GM13977 (cell line): ENCODE measurements at regions not wholly inside any gene's neighbourhood (a gene's known extent, or its start where the extent isn't known, plus 50 kb on each side); places are given as distances from the start of the nearest gene placed in this dataset.

Experiments
- DNase-seq: peaks from one replicate; pipeline ENCODE4 v3.0.0; 2012; ENCODE audit warnings: low spot score
- in situ Hi-C: fragments of 300-500 bp; cut with MboI; formaldehyde crosslinking; loops from one replicate; pipeline ENCODE4 v1.12.0; 2022; ENCODE audit warnings: low sequenced_read_pairs, low pct_unique_long_range_greater_than_20kb, mixed read lengths, inconsistent platforms; ENCODE audit not compliant: unreplicated experiment
- TF ChIP-seq, protein P1 (sequence below): IDR thresholded peaks from 2 replicates; pipeline ENCODE4 v1.5.1; 2012; ENCODE audit warnings: mild to moderate bottlenecking, control low read depth; ENCODE audit not compliant: insufficient read depth; ENCODE audit errors: extremely low read depth, missing control alignments

DNA sequence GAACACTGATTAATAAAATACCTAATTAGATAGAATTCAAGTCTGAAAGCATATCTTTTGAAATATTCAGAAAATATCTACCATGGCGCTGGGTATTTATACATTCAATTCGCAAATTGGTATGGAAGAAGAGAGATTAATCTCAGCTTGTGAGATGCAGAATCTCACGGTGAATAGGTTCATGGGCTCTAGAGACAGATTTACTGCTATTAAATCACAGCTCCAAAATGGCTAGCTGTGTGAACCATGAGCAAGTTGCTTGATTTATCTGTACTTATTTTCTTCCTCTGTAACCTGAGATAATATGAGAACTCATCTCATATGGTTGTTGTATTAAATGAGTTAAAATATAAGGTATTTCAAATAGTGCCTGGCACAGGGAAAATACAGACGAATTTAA, 556.7 kb downstream of the FBXO15 start:
- in situ Hi-C loops, result no loop called here
- DNase-seq, result no peak
- TF ChIP-seq, protein P1, sequence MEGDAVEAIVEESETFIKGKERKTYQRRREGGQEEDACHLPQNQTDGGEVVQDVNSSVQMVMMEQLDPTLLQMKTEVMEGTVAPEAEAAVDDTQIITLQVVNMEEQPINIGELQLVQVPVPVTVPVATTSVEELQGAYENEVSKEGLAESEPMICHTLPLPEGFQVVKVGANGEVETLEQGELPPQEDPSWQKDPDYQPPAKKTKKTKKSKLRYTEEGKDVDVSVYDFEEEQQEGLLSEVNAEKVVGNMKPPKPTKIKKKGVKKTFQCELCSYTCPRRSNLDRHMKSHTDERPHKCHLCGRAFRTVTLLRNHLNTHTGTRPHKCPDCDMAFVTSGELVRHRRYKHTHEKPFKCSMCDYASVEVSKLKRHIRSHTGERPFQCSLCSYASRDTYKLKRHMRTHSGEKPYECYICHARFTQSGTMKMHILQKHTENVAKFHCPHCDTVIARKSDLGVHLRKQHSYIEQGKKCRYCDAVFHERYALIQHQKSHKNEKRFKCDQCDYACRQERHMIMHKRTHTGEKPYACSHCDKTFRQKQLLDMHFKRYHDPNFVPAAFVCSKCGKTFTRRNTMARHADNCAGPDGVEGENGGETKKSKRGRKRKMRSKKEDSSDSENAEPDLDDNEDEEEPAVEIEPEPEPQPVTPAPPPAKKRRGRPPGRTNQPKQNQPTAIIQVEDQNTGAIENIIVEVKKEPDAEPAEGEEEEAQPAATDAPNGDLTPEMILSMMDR, result no peak

- TF ChIP-seq, protein P1, result no peak
- in situ Hi-C loops, result no loop called here
- no peak for DNase-seq
Observed at GRCh38 chr18:73579698-73580097, 567.9 kb downstream of the FBXO15 start.

DNA sequence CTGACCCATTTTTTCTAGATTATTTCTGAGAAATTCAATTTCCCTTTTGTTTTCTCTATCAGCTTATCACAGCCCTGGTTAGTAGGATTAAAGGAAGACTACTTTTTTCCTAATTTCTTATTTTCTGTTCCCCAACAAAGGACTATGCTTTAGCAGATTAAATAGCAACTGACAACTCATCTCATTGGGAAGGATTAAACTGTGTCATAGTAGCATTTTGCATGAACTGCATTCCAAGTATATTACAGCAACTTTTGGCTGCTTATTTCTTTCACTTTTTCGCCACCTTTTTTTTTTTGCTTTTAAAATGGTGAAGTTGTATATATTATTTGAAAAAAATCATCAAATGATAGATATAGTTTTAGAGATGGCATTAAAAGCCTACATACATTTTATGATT, 570.3 kb downstream of the FBXO15 start:
- no peak for DNase-seq
- TF ChIP-seq, protein P1, result no peak
- in situ Hi-C loops, result no loop called here

GRCh38 chr18:73563901-73564472, 583.6 kb downstream of the FBXO15 start:
- TF ChIP-seq, protein P1, result no peak
- in situ Hi-C loops, result no loop called here
- no peak for DNase-seq

DNA sequence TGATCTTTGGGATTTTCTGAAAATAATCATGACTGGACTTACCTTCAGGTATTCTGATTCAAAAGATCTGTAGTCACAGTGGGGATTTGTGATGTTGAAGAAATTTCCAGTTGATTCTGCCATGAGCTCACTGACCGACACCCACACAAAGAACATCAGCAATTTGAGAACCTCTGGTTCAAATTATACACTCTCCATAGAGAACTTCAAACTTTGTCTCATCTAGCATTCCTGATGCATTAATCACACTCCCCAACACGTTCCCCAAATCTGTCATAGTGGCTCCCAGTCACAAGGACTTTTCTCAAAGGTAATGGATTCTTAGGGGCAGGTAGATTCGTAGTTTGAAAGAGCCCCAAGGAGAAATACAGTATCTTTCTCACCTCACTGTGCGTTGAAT, 584.3 kb downstream of the FBXO15 start:
- DNase-seq, result no peak
- in situ Hi-C loops, result no loop called here
- TF ChIP-seq, protein P1, result no peak

DNA sequence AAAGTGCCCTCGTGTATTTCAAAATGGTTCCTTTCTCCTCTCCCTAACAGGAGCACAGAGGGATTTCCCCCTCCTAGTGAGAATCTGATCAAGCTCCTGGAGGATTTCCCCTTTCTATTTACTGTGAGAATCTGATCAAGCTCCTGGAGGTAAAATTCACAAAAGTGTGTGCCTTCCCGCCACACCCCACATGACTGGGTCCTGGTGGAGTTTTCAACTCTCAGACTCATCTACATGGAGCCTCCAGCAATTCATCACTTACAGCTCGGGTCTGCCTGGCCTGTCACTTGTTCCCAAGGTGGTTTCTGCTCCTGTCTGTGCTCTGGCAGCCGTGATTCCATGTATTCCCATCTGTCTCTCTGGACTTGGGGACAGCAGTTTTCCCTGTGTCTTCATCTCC, 590.7 kb downstream of the FBXO15 start:
- no peak for DNase-seq
- in situ Hi-C loops, result no loop called here
- TF ChIP-seq, protein P1, result no peak

- no peak for DNase-seq
- in situ Hi-C loops, result no loop called here
- TF ChIP-seq, protein P1, result no peak
Observed at GRCh38 chr18:73552171-73552570, 595.5 kb downstream of the FBXO15 start.
